GM18867 (cell line): ENCODE measurements at regions not wholly inside any gene's neighbourhood (a gene's known extent, or its start where the extent isn't known, plus 50 kb on each side); places are given as distances from the start of the nearest gene placed in this dataset.
A peak's percentile ranks its signal among the peaks of the same experiment; 100 is the strongest.

Experiments used
- ATAC-seq: cut with Tn5 transposase; IDR thresholded peaks from one replicate; pipeline ENCODE4 v1.9.1; 2021; ENCODE audit warnings: mild to moderate bottlenecking, moderate library complexity; ENCODE audit not compliant: unreplicated experiment

GRCh38 chr13:110097013-110097412, 209.9 kb downstream of the COL4A1 start:
- ATAC-seq = peak; percentile 60

DNA sequence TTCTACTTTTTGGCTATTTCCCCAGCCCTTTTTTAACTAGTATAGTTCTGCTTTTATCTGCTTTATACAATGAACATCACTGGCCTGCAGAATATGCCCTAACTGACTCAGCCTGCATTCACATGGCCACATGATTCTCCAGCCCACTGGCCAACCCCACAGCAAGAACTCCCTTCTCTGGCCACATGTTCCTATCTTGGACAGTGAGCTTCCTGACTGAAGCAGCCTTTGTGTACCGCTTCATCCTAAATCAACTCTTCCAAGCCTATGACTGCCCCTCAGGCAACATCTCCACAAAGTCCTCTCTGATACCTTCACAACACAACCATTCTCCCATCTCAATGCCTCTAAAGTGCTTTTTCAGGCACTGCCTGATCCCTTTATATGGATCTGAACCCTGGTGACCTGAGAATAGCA, 214.1 kb downstream of the COL4A1 start:
- no peak for ATAC-seq

DNA sequence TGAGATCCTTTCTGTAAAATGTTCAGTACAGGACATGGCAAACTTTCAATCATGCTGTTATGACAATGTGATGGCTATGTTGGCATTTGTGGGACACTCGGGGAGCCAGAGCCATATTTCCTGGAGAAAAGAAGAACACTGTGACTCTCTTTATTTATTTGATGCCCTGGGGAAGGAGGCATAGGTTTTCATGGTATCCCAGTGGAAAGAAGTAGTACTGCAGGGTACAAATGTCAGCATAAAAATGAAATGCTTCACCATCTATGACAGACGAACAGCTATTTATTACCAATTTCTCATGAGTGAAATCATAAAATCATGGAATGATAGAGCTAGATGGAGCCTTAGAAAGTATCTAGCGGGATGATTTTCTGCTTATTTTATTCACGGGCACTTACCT, 217.1 kb downstream of the COL4A1 start:
- peak; percentile 60 for ATAC-seq

- ATAC-seq = no peak
These were observed 217.9 kb downstream of the COL4A1 start for GRCh38 chr13:110089100-110089499.

GRCh38 chr13:110073982-110074381, 233.0 kb downstream of the COL4A1 start:
- no peak for ATAC-seq

- ATAC-seq = no peak
These were observed 236.3 kb downstream of the COL4A1 start for GRCh38 chr13:110070511-110071120.

DNA sequence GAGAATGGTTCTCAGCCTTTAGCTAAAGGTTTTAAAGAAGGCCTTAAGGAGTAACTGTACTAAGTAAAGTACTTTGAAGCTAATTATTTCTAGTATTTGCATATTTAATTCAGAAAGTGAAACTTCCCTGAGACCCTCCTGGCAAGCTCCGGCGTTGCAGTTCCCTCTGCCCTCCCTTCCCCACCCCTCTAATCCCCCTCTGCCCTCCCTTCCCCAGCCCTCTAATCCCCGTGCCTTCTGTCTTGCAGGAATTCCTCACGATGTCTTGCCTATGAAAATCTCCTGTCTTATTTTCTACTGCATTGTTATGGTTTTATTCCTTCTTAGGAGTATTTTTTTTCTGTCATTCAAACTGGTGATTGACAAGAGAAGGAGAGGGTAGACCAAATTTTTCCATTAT, 236.9 kb downstream of the COL4A1 start:
- no peak for ATAC-seq

DNA sequence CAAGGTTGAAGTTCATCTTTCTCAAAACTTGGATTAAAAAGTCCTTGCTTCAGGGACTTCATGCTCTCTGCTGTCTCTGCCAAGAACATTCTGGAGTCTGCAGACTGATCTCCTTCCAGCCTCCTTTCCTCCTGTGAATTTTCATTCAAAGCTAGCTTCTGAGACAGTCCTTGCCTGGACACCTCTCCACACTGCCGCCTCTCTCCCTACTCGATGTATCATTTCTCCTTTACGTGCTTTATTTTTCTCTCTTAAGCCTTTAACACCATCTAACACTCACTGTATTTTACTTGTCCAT, 238.8 kb downstream of the COL4A1 start:
- no peak for ATAC-seq

GRCh38 chr13:110067355-110068175, 239.4 kb downstream of the COL4A1 start:
- ATAC-seq = no peak

- no peak for ATAC-seq
These were observed 241.2 kb downstream of the COL4A1 start for GRCh38 chr13:110065780-110066179.

GRCh38 chr13:110063490-110064421, 243.2 kb downstream of the COL4A1 start:
- ATAC-seq = no peak

- ATAC-seq = no peak
These were observed 244.0 kb downstream of the COL4A1 start for GRCh38 chr13:110062777-110063442.

- no peak for ATAC-seq
These were observed 244.7 kb downstream of the COL4A1 start for GRCh38 chr13:110062077-110062776.

DNA sequence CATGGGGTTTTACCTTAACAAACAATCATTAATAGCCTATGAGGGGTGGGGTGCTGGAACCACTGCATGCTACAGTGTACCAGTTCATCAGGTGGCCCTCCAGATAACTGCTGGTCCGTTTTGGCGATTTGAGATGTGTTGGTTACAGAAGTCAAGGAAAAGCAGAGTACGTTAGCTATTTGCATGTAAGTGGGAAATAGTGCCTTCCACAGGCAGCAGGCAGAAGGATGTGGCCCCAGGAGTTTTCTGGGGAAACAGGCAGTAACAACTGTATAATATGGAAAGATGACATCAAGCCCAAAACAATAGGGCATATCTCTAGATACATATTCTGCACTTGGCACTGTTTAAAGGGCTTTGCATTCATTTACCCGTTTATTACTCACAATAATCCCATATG, 245.7 kb downstream of the COL4A1 start:
- no peak for ATAC-seq

- ATAC-seq = no peak
These were observed 249.9 kb downstream of the COL4A1 start for GRCh38 chr13:110057052-110057451.

- ATAC-seq = no peak
These were observed 250.3 kb downstream of the COL4A1 start for GRCh38 chr13:110056640-110057039.

DNA sequence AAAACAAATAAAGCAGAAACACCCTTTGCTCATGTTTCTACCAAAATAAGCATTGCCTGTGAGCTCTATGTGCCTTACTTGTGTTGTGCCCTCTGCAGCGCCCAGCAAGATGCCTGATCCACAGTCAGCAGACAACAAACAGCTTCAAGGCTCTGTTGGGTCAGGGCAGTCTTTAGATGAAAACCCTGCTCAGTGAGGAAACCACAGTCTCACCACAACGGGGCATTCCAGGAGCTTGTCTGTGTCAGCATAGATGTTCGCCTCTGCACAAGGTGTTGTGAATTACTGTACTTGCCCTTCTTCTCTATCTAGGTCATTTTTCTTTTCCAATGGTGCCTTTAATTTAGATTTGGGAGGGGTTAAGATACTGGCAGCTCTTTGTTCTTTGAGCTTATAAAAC, 251.9 kb downstream of the COL4A1 start:
- ATAC-seq = peak; percentile 97

DNA sequence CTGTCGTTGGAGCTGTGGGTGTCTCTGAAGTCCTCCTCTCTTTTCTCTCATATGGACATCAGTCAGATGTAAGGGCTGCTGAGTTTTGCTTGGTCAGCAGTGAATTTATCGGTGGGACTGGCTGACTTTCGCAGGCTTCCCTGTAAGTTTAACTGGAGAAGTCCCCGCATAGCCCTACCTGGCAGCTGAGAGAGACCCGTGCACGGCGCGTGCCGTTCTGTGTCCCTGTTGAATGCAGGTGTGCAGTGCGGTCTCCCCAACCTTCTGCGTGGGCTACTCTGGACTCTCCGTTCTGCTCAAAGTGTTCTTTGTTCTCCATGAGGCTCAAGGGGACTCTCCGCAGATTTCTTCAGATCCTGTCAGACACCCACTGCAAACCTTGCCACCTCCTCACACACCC, 252.9 kb downstream of the COL4A1 start:
- peak; percentile 64 for ATAC-seq

- no peak for ATAC-seq
These were observed 259.5 kb downstream of the COL4A1 start for GRCh38 chr13:110047496-110047895.

- ATAC-seq = no peak
These were observed 260.1 kb downstream of the COL4A1 start for GRCh38 chr13:110046811-110047210.
